Stimulated activated CD8-positive, alpha-beta memory T cell treated with anti-CD3 and anti-CD28 coated beads, Interleukin-4, amount 100 ng/mL, for 1 hour (primary cell): ENCODE measurements at regions not wholly inside any gene's neighbourhood (a gene's known extent, or its start where the extent isn't known, plus 50 kb on each side); places are given as distances from the start of the nearest gene placed in this dataset.
"Not testable (repeated sequence)": the region's sequence is repeated elsewhere in the genome, so short reads cannot be mapped to it uniquely, and the experiment has no call there.

Experiments
- DNase-seq, 2 donors: peaks; one replicate each; pipeline ENCODE4 v3.0.0-alpha.2; 2020; ENCODE audit warnings: low read depth in 2 of 2, low spot score in 1 of 2

DNA sequence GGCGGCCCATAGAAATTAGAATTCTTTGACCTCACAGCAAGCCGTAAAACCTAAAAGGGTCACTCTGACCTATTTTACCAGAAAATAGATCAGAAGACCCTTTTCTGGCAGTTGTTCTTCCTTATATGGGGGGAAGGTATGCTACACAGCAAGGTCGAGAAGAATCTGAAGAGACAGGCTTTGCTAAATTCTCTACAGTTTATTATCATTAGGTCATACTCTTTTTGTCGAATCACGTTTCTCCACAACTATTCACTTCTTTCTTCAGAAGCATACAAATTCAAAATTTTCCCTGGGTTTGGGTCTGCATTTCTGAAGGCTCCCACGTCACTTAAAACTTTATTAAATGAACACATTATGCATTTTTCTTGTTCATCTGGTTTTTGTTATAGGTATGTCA is 229.5 kb upstream of the GRM7 start:
- DNase-seq = no peak

GRCh38 chr3:6640907-6641306 is 220.0 kb upstream of the GRM7 start:
- DNase-seq = no peak

DNA sequence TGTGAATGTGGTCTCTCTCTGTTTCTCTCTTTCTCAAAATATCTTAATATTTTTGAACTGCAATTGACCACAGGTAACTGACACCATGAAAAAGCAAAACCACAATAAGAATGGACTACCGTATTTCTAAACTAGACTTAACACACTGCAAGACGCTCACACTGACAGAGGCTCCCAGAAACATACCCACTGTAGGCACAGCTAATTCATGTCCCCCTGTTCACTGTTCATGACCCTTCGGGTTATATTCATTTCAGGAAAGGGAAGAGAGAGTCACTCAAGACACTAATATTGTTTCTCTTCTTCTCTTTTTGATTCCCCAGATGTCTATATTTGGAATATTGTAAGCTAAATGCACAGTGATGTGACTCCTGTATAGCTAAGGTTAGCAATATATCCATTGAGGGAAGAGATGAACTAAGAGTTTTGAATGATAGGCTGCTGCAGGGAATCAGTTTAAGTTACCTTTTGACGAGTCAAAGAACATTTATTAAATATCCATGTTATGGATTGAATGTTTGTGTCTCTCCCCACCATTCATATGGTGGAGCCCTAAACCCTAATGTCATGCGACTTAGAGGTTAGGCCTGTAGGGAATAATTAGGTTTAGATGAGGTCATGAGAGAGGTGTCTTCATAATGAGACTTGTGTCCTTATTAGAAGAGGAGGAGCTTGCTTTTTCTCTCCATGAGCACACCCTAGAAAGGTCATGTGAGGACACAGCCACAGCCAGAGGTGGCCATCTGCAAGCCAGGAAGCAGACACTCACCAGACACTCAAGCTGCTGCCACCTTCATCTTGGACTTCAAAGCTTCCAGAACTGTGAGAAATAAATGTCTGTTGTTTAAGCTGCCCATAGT is 216.6 kb upstream of the GRM7 start:
- no peak for DNase-seq

- no peak for DNase-seq
These were observed 206.2 kb upstream of the GRM7 start for GRCh38 chr3:6654670-6655069.

DNA sequence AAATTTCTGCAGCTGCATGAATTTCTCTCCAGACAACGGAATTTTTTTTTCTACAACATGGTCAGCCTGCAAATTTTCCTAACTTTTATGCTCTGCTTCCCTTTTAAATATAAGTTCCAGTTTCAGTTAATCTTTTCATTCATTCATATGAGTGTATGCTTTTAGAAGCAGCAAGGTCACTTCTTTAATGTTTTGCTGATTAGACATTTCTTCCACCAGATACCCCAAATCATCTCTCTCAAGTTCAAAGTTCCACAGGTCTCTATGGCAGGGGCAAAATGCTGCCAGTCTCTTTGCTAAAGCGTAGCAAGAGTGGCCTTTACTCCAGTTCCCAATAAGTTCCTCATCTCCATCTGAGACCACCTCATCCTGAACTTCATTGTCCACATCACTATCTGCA is 205.6 kb upstream of the GRM7 start:
- no peak for DNase-seq

DNA sequence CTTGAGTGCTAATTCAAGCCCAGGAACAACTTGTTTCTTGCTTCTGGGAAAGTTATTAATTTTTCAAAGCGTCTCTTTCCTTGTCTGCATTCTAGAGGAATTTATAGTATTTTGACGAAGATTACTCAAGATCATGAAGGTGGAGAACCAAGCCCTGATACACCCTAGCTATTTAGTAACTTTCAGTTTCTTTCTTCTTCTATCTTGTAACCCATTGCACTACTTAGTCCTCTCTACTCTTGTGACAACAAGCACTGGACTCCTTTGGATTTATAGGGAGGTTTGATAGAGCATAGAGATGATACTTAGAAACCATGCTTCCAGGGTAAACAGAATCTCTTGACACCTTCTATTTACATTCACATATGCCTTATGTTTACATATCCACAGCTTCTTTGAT is 203.3 kb upstream of the GRM7 start:
- DNase-seq = no peak

GRCh38 chr3:6667354-6667753 is 193.6 kb upstream of the GRM7 start:
- no peak for DNase-seq

GRCh38 chr3:6671363-6671762 is 189.6 kb upstream of the GRM7 start:
- no peak for DNase-seq

GRCh38 chr3:6679510-6679909 is 181.4 kb upstream of the GRM7 start:
- DNase-seq = no peak

DNA sequence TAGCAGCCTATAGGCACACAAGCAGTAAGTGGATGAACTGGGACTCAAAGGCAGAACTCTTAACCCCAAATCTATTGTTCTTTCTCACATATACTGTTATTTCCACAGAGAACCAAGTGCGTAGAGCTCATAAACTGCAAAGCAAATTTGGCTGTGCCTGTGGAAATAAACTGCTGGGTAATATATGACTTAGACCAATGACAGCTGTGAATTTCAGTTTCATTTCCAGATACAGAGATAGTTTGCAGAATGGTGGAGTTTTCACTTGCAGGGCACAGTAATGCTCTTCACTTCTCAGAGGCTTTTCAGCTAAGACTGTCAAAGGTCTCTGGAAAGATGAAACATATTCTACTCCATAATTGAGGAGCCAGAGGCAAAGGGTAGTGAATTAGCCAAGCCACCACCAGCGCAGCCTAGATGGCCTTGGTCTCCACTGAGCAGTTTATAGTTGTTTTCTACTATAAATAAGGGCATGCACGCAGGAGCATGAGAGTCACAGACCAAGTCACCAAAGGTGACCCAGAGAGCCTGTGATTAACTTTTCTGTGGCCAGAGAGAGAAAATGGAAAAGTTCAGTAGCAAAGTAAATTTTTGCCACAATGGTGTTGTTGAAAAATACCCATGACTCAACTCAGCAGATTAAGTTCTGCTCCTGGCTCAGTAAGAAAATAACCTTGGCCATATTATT is 180.7 kb upstream of the GRM7 start:
- DNase-seq = no peak

DNA sequence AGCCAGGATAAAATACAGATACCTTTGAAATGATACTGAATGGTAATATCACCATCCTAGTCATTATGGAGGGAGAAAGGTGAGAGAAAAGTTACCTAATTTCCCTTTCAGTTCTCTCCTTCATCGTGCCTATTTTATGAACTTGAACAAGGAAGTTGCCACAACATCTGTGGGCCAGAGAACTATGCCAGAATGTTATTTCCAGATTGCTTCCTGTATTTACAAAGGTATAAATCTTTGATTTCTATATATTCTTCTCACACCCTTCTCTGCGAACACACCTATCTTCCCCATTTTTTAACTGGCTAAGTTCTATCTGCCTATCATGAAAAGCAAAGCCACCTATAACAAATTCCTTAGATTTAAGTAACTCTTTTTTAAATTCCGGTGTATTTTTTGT is 163.6 kb upstream of the GRM7 start:
- DNase-seq = no peak

GRCh38 chr3:6697722-6698121 is 163.2 kb upstream of the GRM7 start:
- DNase-seq = no peak

- not testable (repeated sequence) for DNase-seq
These were observed 156.1 kb upstream of the GRM7 start for GRCh38 chr3:6704817-6705216.

DNA sequence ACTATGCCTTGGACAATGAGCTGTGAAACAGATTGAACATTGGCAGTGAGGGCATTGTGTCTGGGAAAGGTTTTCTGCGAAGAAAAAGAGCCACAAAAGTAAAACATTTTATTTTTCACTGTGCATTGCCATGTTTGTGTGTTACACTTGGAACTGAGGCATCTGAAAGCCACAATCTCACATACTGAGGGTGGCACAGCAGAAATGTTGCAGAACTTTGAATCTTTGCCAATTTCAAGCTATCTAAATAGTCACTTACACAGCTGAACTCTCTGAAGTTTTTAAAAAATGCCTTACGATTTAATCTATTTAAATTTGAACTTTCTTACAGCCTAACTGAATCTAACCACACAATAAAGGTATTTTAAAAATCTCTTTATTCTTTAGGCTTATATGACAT is 154.1 kb upstream of the GRM7 start:
- no peak for DNase-seq

DNA sequence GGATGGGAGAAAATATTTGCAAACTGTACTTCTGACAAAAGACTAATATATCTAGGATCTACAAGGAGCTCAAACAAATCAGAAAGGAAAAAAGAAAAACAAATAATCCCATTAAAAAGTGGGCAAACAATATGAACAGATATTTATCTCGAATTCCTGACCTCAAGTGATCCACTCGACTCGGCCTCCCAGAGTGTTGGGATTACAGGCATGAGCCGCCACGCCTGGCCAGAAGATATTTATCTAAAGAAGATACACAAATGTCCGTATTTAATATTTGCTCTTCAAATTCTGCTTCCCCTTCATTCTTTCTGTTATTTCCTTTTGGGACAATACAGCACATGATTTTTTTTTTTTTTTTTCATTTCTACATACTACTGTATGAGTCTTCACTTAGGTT is 151.7 kb upstream of the GRM7 start:
- no peak for DNase-seq

DNA sequence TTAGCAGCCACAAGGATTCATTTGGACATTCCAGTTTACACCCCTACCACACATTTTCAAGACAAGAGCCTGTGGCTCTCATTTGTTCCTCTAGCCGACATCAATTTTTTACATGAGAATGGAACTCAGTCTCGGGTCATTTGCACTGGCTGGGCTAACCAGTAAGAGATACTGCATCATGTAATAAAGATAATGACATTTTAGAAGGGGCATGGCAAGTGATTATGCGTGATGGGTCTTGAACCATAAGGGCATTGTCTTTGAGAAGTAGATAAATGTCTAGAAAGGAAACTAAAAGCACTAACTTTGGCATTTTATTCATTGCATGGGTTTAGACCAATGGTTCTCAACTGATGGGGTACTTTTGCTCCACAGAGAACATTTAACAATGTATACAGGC is 146.0 kb upstream of the GRM7 start:
- no peak for DNase-seq

- DNase-seq = no peak
These were observed 144.5 kb upstream of the GRM7 start for GRCh38 chr3:6716420-6716819.

DNA sequence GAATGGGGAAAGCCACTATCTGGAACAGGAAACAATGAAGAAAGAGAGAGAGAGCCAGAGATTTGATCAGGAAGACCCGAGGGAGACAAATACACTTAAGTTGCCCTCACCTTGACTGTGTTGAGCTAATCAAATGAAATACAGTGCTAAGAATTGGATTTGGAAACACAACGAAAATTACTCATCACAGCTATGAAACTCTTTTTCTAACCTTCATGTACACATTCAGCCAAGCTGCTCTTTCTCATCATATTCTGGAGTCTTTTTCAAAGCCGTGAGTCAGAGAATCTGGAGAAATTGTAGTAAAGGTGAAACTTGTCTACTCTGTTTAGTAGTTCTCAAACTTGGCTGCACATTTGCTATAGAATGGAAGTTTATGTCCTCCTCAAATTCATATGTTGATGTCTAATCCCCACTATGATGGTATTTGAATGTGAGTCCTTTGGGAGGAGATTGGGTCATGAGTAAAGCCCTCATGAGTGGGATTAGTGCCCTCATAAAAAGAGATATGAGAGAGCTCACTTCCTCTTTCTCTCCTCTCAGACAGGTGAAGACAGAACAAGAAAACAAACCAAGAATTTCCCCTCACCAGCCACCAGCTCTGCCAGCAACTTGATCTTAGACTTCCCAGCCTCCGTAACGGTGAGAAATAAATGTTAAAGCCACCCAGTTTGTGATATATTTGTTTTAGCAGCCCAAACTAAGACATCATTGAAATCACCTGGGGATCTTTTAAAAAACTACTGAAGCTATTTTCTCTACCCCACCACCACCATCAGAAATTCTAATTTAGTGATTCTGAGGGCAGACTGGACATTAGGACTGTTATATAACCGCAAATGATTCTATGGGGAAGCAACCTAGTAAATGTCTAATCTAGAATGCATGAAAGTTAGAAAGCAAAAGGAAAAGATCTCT is 143.6 kb upstream of the GRM7 start:
- DNase-seq = no peak

DNA sequence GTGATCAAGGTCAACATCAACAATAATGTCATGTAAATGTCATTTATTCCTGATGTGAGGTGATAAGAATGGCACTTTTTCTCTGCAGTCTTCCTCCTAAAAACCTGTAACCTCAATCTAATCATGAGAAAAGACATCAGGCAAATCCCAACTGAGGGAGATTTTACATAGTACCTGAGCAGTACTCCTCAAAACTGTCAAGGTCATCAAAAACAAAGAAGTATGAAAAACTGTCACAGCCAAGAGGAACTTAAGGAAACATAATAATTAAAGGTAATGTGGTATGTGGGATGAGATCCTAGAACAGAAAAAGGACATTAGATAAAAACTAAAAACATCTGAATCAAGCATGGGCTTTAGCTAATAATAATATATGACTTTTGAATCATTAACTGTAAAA is 140.9 kb upstream of the GRM7 start:
- DNase-seq = no peak

DNA sequence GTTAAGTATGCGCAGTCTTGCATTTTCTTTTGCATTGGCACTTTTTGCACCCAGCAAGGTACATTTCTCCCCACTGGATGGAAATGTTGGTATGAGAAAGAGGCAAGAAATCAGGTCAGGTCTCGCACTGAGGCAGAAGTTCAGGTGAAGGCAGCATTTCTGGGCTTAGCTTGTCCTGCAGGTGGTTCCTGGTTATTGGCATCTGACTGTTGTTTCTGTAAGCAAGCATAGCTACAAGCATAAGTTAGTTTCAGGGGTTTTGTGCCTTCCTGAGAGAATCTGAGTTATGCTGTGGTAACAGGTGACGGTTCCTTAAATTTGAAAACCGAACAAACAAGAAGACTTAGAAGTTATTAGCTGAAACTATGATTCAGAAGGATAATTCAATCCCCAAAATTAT is 139.4 kb upstream of the GRM7 start:
- DNase-seq = no peak

GRCh38 chr3:6723205-6723604 is 137.7 kb upstream of the GRM7 start:
- DNase-seq = no peak

DNA sequence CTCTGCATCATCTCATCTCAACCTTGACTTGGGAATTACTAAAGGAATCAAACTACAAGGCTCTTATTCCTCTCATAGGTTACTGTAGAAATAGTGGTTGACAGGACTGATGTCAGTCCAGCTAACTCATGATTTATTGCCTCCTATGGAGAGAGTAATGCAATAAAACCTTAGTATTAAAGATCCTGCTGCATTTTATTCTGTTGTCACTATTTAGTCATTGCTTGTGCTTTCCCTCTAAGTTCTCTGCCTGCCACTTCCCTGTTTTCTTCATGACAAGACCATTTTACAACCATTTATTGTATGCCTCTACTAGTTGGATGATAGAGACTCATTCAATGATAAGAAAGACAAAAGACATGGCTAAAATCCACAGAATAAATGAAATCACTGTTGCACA is 134.1 kb upstream of the GRM7 start:
- DNase-seq = no peak
